ENCODE measurements at regions not wholly inside any gene's neighbourhood (a gene's known extent, or its start where the extent isn't known, plus 50 kb on each side); places are given as distances from the start of the nearest gene placed in this dataset.

- TF ChIP-seq GATA3 (IDR thresholded peaks at IDR 0.05; ENCODE audit: low read depth, low read length) (no peak), GATA2 (IDR thresholded peaks at IDR 0.05; ENCODE audit: low read depth, low read length) (no peak)
Measured at GRCh38 chr14:104356738-104357688, 218.6 kb downstream of the KIF26A start.
